Activated CD4-positive, alpha-beta memory T cell treated with anti-CD3 and anti-CD28 coated beads for 36 hours (primary cell): ENCODE measurements at regions not wholly inside any gene's neighbourhood (a gene's known extent, or its start where the extent isn't known, plus 50 kb on each side); places are given as distances from the start of the nearest gene placed in this dataset.
"Not testable (repeated sequence)": the region's sequence is repeated elsewhere in the genome, so short reads cannot be mapped to it uniquely, and the experiment has no call there.

Source experiments
- CTCF ChIA-PET: fragments of 350-600 bp; sonication (Branson Sonifier 250); formaldehyde crosslinking; loops from one replicate; lab custom pipeline; 2021; ENCODE audit warnings: antibody characterized with exemption, inconsistent platforms; lab: Charles Lee
- POLR2A ChIA-PET: fragments of 350-600 bp; sonication (Branson Sonifier 250); formaldehyde crosslinking; loops from one replicate; lab custom pipeline; 2021; ENCODE audit warnings: antibody characterized with exemption; lab: Charles Lee
- DNase-seq: peaks from one replicate; pipeline ENCODE4 v3.0.0-alpha.2; 2020
- H3K27ac Mint-ChIP-seq: one replicate; pipeline ENCODE4 v1.8.0; 2021; ENCODE audit warnings: mixed read lengths
- H3K27me3 Mint-ChIP-seq: one replicate; pipeline ENCODE4 v1.8.0; 2021; ENCODE audit warnings: mixed read lengths
- H3K36me3 Mint-ChIP-seq: one replicate; pipeline ENCODE4 v1.8.0; 2021; ENCODE audit warnings: mixed read lengths
- H3K4me1 Mint-ChIP-seq: one replicate; pipeline ENCODE4 v1.8.0; 2021; ENCODE audit warnings: low read depth, mixed read lengths
- H3K4me3 Mint-ChIP-seq: one replicate; pipeline ENCODE4 v1.8.0; 2021; ENCODE audit warnings: mild to moderate bottlenecking, mixed read lengths
- H3K9me3 Mint-ChIP-seq: one replicate; pipeline ENCODE4 v1.8.0; 2021; ENCODE audit warnings: mixed read lengths
- intact Hi-C: fragments of 100-400 bp; cut with micrococcal nuclease; formaldehyde crosslinking; loops from one replicate; pipeline ENCODE4 v1.15.1; 2023

- H3K27ac Mint-ChIP-seq, intact Hi-C loops, CTCF ChIA-PET: not testable (repeated sequence)
These were observed 429.5 kb downstream of the RWDD3 start for GRCh38 chr1:95663530-95663929.

DNA sequence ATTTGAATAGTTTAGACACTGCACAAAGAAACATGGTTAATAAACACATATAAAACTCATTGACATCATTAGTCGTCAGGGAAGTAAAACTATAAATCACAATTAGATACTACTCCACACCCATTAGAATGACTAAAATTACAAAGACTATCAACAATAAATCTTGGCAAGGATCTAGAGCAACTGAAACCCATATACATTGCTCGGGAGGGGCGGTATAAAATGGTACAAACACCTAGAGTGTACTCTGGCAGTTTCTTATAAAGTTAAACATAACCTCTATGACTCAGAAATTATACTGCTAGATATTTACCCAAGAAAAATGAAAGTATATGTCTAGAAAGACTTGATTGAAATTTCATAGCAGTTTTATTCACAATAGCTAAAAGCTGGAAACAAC lies 434.2 kb downstream of the RWDD3 start:
- Mint-ChIP-seq H3K9me3 (peaks cover 9% of the 10 kb centered on the region), H3K36me3 (no peaks in the 10 kb centered on the region), H3K4me1 (no peaks in the 10 kb centered on the region), H3K27ac (no peak overlapping the region), H3K4me3 (no peak overlapping the region), H3K27me3 (no peaks in the 10 kb centered on the region)
- intact Hi-C loops, result no loop called here
- CTCF ChIA-PET, result no interaction called here
- no peak for DNase-seq
- POLR2A ChIA-PET, result no interaction called here

More at GRCh38 chr1:95663530-95663929, 429.5 kb downstream of the RWDD3 start:
- H3K4me1 Mint-ChIP-seq, H3K4me3 Mint-ChIP-seq, H3K36me3 Mint-ChIP-seq, H3K27me3 Mint-ChIP-seq, DNase-seq, POLR2A ChIA-PET: not testable (repeated sequence)
- H3K9me3 Mint-ChIP-seq, result peaks cover 22% of the 10 kb centered on the region

GRCh38 chr1:95669638-95670037 lies 435.6 kb downstream of the RWDD3 start:
- H3K36me3 Mint-ChIP-seq, CTCF ChIA-PET, H3K27me3 Mint-ChIP-seq, H3K27ac Mint-ChIP-seq, POLR2A ChIA-PET, H3K9me3 Mint-ChIP-seq, DNase-seq, intact Hi-C loops, H3K4me1 Mint-ChIP-seq, H3K4me3 Mint-ChIP-seq: not testable (repeated sequence)

- ChIA-PET CTCF (no interaction called here), POLR2A (no interaction called here)
- Mint-ChIP-seq H3K9me3 (no peaks in the 10 kb centered on the region), H3K36me3 (no peaks in the 10 kb centered on the region), H3K27me3 (no peaks in the 10 kb centered on the region), H3K4me3 (no peak overlapping the region), H3K4me1 (no peaks in the 10 kb centered on the region), H3K27ac (no peak overlapping the region)
- intact Hi-C loops, result no loop called here
- DNase-seq, result no peak
These were observed 437.1 kb downstream of the RWDD3 start for GRCh38 chr1:95671098-95671497.

- H3K9me3 Mint-ChIP-seq, result no peaks in the 10 kb centered on the region
- no peak overlapping the region for H3K4me3 Mint-ChIP-seq
- no peak overlapping the region for H3K27ac Mint-ChIP-seq
- H3K4me1 Mint-ChIP-seq, result no peaks in the 10 kb centered on the region
- DNase-seq, result no peak
- intact Hi-C loops, result no loop called here
- H3K36me3 Mint-ChIP-seq, result no peaks in the 10 kb centered on the region
- CTCF ChIA-PET, result no interaction called here
- POLR2A ChIA-PET, result no interaction called here
- no peaks in the 10 kb centered on the region for H3K27me3 Mint-ChIP-seq
These were observed 445.3 kb downstream of the RWDD3 start for GRCh38 chr1:95679262-95679661.

GRCh38 chr1:95685081-95685480 lies 451.1 kb downstream of the RWDD3 start:
- H3K9me3 Mint-ChIP-seq, result peaks cover 5% of the 10 kb centered on the region

DNA sequence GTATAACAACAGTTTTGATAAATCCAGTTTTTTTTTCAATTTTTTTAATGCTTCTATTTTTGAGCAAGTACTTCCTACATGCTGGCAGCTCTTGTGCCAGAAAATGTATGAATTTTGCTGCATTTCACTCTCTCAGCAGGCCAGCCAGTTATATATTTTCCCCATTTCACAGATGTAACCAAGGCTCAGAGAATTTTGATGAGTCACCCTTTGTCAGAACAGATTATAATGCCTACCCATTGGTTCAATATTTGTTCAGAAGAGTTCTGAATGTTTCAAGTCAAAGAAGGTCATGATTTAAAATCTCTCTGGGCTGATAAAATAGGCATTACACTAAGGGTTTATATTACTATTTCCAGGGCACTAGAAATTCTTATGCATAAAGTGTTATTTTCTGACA lies 452.2 kb downstream of the RWDD3 start:
- Mint-ChIP-seq H3K4me1 (no peaks in the 10 kb centered on the region), H3K9me3 (peaks cover 6% of the 10 kb centered on the region), H3K27me3 (no peaks in the 10 kb centered on the region), H3K27ac (no peak overlapping the region), H3K4me3 (no peak overlapping the region), H3K36me3 (no peaks in the 10 kb centered on the region)
- DNase-seq, result no peak
- intact Hi-C loops, result no loop called here
- CTCF ChIA-PET, result no interaction called here
- POLR2A ChIA-PET, result no interaction called here

More at GRCh38 chr1:95685081-95685480, 451.1 kb downstream of the RWDD3 start:
- intact Hi-C loops, result no loop called here
- H3K4me3 Mint-ChIP-seq, result no peak overlapping the region
- no peak for DNase-seq
- no peaks in the 10 kb centered on the region for H3K4me1 Mint-ChIP-seq
- ChIA-PET CTCF (no interaction called here), POLR2A (no interaction called here)
- H3K27ac Mint-ChIP-seq, result no peak overlapping the region
- no peaks in the 10 kb centered on the region for H3K27me3 Mint-ChIP-seq
- H3K36me3 Mint-ChIP-seq, result no peaks in the 10 kb centered on the region

DNA sequence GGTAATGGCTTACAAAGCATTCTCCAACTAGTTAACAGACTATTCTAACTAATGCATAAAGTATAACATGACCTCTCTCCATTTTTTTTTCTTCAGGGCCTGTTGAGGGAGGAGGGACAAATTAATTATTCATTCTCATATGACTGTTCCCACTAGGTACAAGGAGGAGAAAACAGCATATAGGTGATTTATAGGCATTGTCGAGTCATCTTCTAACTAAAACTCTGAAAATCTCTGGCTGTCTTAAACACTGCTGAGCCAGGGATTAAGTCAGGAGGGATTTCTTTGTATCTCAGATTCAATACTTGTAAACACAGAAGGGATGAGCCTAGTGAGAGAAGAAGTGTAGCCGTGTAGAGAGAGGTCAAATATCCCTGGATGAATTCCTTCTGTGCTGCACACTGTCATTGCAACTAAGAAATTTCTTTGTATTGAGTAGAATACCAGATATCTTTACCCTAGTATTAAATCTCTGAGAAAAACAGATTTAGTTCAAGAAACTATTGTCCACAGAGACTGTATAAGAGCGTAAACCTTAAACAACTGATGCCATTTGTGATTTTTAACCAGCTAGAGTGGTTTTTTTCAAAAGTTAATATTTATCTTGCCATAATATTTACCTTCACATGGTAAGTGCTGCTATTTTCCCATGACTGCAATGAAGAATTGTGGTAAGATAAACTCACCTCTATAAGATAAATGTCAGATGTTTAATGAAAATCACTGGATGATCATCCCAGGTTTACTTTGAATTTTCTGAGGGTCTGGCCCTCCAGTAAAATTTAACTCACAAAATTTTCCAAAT lies 465.3 kb downstream of the RWDD3 start:
- Mint-ChIP-seq H3K36me3 (no peaks in the 10 kb centered on the region), H3K4me1 (no peaks in the 10 kb centered on the region), H3K4me3 (no peak overlapping the region), H3K9me3 (peaks cover 26% of the 10 kb centered on the region), H3K27ac (no peak overlapping the region), H3K27me3 (no peaks in the 10 kb centered on the region)
- DNase-seq, result no peak
- ChIA-PET CTCF (no interaction called here), POLR2A (no interaction called here)
- intact Hi-C loops, result no loop called here

GRCh38 chr1:95701450-95702173 lies 467.6 kb downstream of the RWDD3 start:
- intact Hi-C loops, result no loop called here
- Mint-ChIP-seq H3K36me3 (no peaks in the 10 kb centered on the region), H3K4me3 (no peak overlapping the region), H3K4me1 (no peaks in the 10 kb centered on the region), H3K27me3 (no peaks in the 10 kb centered on the region), H3K27ac (no peak overlapping the region), H3K9me3 (peaks cover 38% of the 10 kb centered on the region)
- CTCF ChIA-PET, result no interaction called here
- no peak for DNase-seq
- POLR2A ChIA-PET, result no interaction called here

DNA sequence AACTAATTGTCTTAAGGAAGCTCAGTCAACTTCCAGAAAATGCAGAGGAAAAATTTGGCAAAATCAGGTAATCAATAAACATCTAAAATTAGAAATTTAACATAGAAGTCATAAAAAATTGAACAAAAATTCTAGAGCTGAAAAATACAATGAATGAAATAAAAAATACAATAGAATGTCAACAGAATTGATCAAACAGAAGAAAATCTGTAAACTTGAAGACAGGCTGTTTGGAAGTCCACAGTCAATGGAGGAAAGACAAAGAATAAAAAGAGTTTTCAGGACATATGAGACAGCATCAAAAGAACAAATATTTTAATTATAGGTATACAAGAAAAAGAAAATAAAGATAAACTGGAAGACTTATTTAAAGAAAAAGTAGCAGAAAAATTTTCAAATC lies 469.0 kb downstream of the RWDD3 start:
- Mint-ChIP-seq H3K9me3 (peaks cover 38% of the 10 kb centered on the region), H3K36me3 (no peaks in the 10 kb centered on the region), H3K4me1 (no peaks in the 10 kb centered on the region), H3K4me3 (no peak overlapping the region), H3K27ac (no peak overlapping the region), H3K27me3 (no peaks in the 10 kb centered on the region)
- DNase-seq, result no peak
- intact Hi-C loops, result no loop called here
- CTCF ChIA-PET, result no interaction called here
- POLR2A ChIA-PET, result no interaction called here

GRCh38 chr1:95716097-95716496 lies 482.1 kb downstream of the RWDD3 start:
- H3K36me3 Mint-ChIP-seq, result no peaks in the 10 kb centered on the region
- ChIA-PET CTCF (no interaction called here), POLR2A (no interaction called here)
- intact Hi-C loops, result no loop called here
- no peaks in the 10 kb centered on the region for H3K4me1 Mint-ChIP-seq
- peaks cover 8% of the 10 kb centered on the region for H3K9me3 Mint-ChIP-seq
- H3K27me3 Mint-ChIP-seq, result no peaks in the 10 kb centered on the region
- DNase-seq, result no peak
- no peak overlapping the region for H3K4me3 Mint-ChIP-seq
- no peak overlapping the region for H3K27ac Mint-ChIP-seq

DNA sequence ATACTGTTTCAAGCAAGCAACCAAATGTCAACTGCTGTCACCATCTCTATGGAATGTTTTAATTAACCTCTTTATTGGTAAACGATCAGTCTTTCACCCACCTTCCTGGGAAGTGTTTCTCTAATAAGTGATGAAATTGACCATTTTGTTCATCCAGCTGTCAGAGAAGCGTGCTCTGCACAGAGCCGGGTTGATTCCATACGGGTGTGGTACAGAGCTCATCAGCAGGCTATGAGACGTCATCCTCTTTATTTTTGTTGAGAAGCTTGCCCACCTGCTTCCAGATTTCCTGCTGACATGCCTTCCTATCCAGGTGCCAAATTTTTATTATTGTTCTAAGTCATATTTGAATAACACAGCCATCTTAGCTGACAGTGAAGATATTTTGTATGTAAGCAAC lies 482.5 kb downstream of the RWDD3 start:
- H3K36me3 Mint-ChIP-seq, result no peaks in the 10 kb centered on the region
- no peak overlapping the region for H3K27ac Mint-ChIP-seq
- H3K9me3 Mint-ChIP-seq, result peaks cover 8% of the 10 kb centered on the region
- no peaks in the 10 kb centered on the region for H3K4me1 Mint-ChIP-seq
- ChIA-PET CTCF (no interaction called here), POLR2A (no interaction called here)
- H3K4me3 Mint-ChIP-seq, result no peak overlapping the region
- no peaks in the 10 kb centered on the region for H3K27me3 Mint-ChIP-seq
- intact Hi-C loops, result no loop called here
- DNase-seq, result no peak

DNA sequence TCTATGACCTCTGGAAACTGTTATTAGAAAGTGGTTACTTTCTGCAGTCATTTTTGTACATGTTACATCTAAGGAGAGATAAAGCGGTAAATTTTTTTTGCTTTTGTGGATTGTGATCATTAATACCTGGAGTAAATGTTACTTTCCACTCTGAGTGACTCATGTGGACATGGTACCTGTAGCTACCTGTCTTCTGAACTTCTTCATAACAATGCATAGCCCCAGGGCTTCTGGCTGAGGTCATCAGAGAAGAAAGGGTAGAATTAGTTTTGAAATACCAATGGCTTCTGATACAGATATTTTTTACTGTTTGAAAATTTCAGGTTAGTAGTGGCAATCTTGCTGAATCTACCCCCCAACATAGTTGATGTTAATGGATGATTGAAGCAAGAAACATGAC lies 489.3 kb downstream of the RWDD3 start:
- H3K9me3 Mint-ChIP-seq, result peaks cover 2% of the 10 kb centered on the region
- no peak overlapping the region for H3K27ac Mint-ChIP-seq
- H3K4me1 Mint-ChIP-seq, result no peaks in the 10 kb centered on the region
- ChIA-PET POLR2A (no interaction called here), CTCF (no interaction called here)
- no peaks in the 10 kb centered on the region for H3K36me3 Mint-ChIP-seq
- no peaks in the 10 kb centered on the region for H3K27me3 Mint-ChIP-seq
- intact Hi-C loops, result no loop called here
- no peak overlapping the region for H3K4me3 Mint-ChIP-seq
- no peak for DNase-seq
